ENCODE measurements at regions not wholly inside any gene's neighbourhood (a gene's known extent, or its start where the extent isn't known, plus 50 kb on each side); places are given as distances from the start of the nearest gene placed in this dataset.
"Not testable (repeated sequence)": the region's sequence is repeated elsewhere in the genome, so short reads cannot be mapped to it uniquely, and the experiment has no call there.

- H3K4me3 ChIP-seq = no peak overlapping the region
- no peaks in the 10 kb centered on the region for H3K9me3 ChIP-seq (replicated peaks)
- no peaks in the 10 kb centered on the region for H3K27me3 ChIP-seq
- H3K36me3 ChIP-seq = no peaks in the 10 kb centered on the region
- no peak for DNase-seq
- no peak overlapping the region for H3K27ac ChIP-seq
- H3K4me1 ChIP-seq = no peaks in the 10 kb centered on the region
Measured at GRCh38 chr3:164814106-164814505, 264.2 kb downstream of the SI start.

GRCh38 chr3:164812042-164812441 is 266.3 kb downstream of the SI start:
- Histone ChIP-seq H3K36me3 (no peaks in the 10 kb centered on the region), H3K9me3 (replicated peaks) (no peaks in the 10 kb centered on the region), H3K4me1 (no peaks in the 10 kb centered on the region), H3K27me3 (no peaks in the 10 kb centered on the region), H3K27ac (no peak overlapping the region), H3K4me3 (no peak overlapping the region)
- no peak for DNase-seq

GRCh38 chr3:164806188-164806587 is 272.1 kb downstream of the SI start:
- Histone ChIP-seq H3K4me3 (no peak overlapping the region), H3K9me3 (replicated peaks) (no peaks in the 10 kb centered on the region), H3K36me3 (no peaks in the 10 kb centered on the region), H3K4me1 (no peaks in the 10 kb centered on the region), H3K27me3 (no peaks in the 10 kb centered on the region), H3K27ac (no peak overlapping the region)
- DNase-seq = no peak

GRCh38 chr3:164794099-164794498 is 284.2 kb downstream of the SI start:
- Histone ChIP-seq H3K27ac (no peak overlapping the region), H3K9me3 (replicated peaks) (no peaks in the 10 kb centered on the region), H3K4me3 (no peak overlapping the region), H3K36me3 (no peaks in the 10 kb centered on the region), H3K4me1 (no peaks in the 10 kb centered on the region), H3K27me3 (no peaks in the 10 kb centered on the region)
- DNase-seq = no peak

GRCh38 chr3:164791263-164791662 is 287.0 kb downstream of the SI start:
- no peak for DNase-seq
- Histone ChIP-seq H3K27ac (no peak overlapping the region), H3K4me1 (no peaks in the 10 kb centered on the region), H3K9me3 (replicated peaks) (no peaks in the 10 kb centered on the region), H3K27me3 (no peaks in the 10 kb centered on the region), H3K36me3 (no peaks in the 10 kb centered on the region), H3K4me3 (no peak overlapping the region)

GRCh38 chr3:164784407-164784806 is 293.9 kb downstream of the SI start:
- not testable (repeated sequence) for H3K27me3 ChIP-seq; H3K9me3 ChIP-seq (replicated peaks); H3K4me3 ChIP-seq; DNase-seq; H3K27ac ChIP-seq; H3K36me3 ChIP-seq; H3K4me1 ChIP-seq

GRCh38 chr3:164781755-164782154 is 296.5 kb downstream of the SI start:
- no peak overlapping the region for H3K27ac ChIP-seq
- H3K4me1 ChIP-seq = no peaks in the 10 kb centered on the region
- no peak for DNase-seq
- no peaks in the 10 kb centered on the region for H3K9me3 ChIP-seq (replicated peaks)
- no peak overlapping the region for H3K4me3 ChIP-seq
- H3K27me3 ChIP-seq = no peaks in the 10 kb centered on the region
- no peaks in the 10 kb centered on the region for H3K36me3 ChIP-seq

- Histone ChIP-seq H3K36me3 (no peaks in the 10 kb centered on the region), H3K27me3 (no peaks in the 10 kb centered on the region), H3K4me1 (no peaks in the 10 kb centered on the region), H3K4me3 (no peak overlapping the region), H3K9me3 (replicated peaks) (no peaks in the 10 kb centered on the region), H3K27ac (no peak overlapping the region)
- DNase-seq = no peak
Measured at GRCh38 chr3:164779816-164780215, 298.5 kb downstream of the SI start.

GRCh38 chr3:164752812-164753211 is 325.5 kb downstream of the SI start:
- H3K9me3 ChIP-seq (replicated peaks) = no peaks in the 10 kb centered on the region
- no peaks in the 10 kb centered on the region for H3K4me1 ChIP-seq
- H3K4me3 ChIP-seq = no peak overlapping the region
- no peak overlapping the region for H3K27ac ChIP-seq
- H3K27me3 ChIP-seq = no peaks in the 10 kb centered on the region
- no peaks in the 10 kb centered on the region for H3K36me3 ChIP-seq
- DNase-seq = peak in 1 of 2 experiments; percentile 2

- H3K27ac ChIP-seq = no peak overlapping the region
- H3K9me3 ChIP-seq (replicated peaks) = no peaks in the 10 kb centered on the region
- H3K4me1 ChIP-seq = no peaks in the 10 kb centered on the region
Measured at GRCh38 chr3:164748626-164749025, 329.7 kb downstream of the SI start.

GRCh38 chr3:164741869-164742268 is 336.4 kb downstream of the SI start:
- DNase-seq = no peak
- H3K27me3 ChIP-seq = no peaks in the 10 kb centered on the region
- no peaks in the 10 kb centered on the region for H3K4me1 ChIP-seq
- H3K36me3 ChIP-seq = no peaks in the 10 kb centered on the region
- H3K9me3 ChIP-seq (replicated peaks) = no peaks in the 10 kb centered on the region
- H3K27ac ChIP-seq = no peak overlapping the region
- H3K4me3 ChIP-seq = no peak overlapping the region

More at GRCh38 chr3:164748626-164749025, 329.7 kb downstream of the SI start:
- Histone ChIP-seq H3K36me3 (no peaks in the 10 kb centered on the region), H3K27me3 (no peaks in the 10 kb centered on the region), H3K4me3 (no peak overlapping the region)
- no peak for DNase-seq

- H3K27me3 ChIP-seq = no peaks in the 10 kb centered on the region
- no peak overlapping the region for H3K27ac ChIP-seq
- no peak for DNase-seq
- H3K36me3 ChIP-seq = no peaks in the 10 kb centered on the region
- H3K9me3 ChIP-seq (replicated peaks) = no peaks in the 10 kb centered on the region
- no peaks in the 10 kb centered on the region for H3K4me1 ChIP-seq
- H3K4me3 ChIP-seq = no peak overlapping the region
Measured at GRCh38 chr3:164737174-164737573, 341.1 kb downstream of the SI start.

GRCh38 chr3:164732166-164732565 is 346.1 kb downstream of the SI start:
- DNase-seq = peak in 1 of 2 experiments; percentile 5
- Histone ChIP-seq H3K4me3 (no peak overlapping the region), H3K4me1 (no peaks in the 10 kb centered on the region), H3K27me3 (no peaks in the 10 kb centered on the region), H3K27ac (no peak overlapping the region), H3K9me3 (replicated peaks) (no peaks in the 10 kb centered on the region), H3K36me3 (no peaks in the 10 kb centered on the region)

- no peaks in the 10 kb centered on the region for H3K9me3 ChIP-seq (replicated peaks)
- no peaks in the 10 kb centered on the region for H3K27me3 ChIP-seq
- H3K27ac ChIP-seq = no peak overlapping the region
- DNase-seq = no peak
- H3K36me3 ChIP-seq = no peaks in the 10 kb centered on the region
- H3K4me3 ChIP-seq = no peak overlapping the region
- H3K4me1 ChIP-seq = no peaks in the 10 kb centered on the region
Measured at GRCh38 chr3:164730815-164731360, 347.4 kb downstream of the SI start.

GRCh38 chr3:164723396-164723795 is 354.9 kb downstream of the SI start:
- no peaks in the 10 kb centered on the region for H3K9me3 ChIP-seq (replicated peaks)
- no peaks in the 10 kb centered on the region for H3K4me1 ChIP-seq
- no peak overlapping the region for H3K27ac ChIP-seq
- H3K4me3 ChIP-seq = no peak overlapping the region
- no peaks in the 10 kb centered on the region for H3K36me3 ChIP-seq
- DNase-seq = peak; percentile 19 to 25
- no peaks in the 10 kb centered on the region for H3K27me3 ChIP-seq

GRCh38 chr3:164702808-164703207 is 375.5 kb downstream of the SI start:
- H3K27ac ChIP-seq; H3K27me3 ChIP-seq; H3K36me3 ChIP-seq; DNase-seq; H3K9me3 ChIP-seq (replicated peaks); H3K4me1 ChIP-seq; H3K4me3 ChIP-seq: not testable (repeated sequence)

All from SJCRH30 (cell line).